K562 (cell line): ENCODE measurements at regions not wholly inside any gene's neighbourhood (a gene's known extent, or its start where the extent isn't known, plus 50 kb on each side); places are given as distances from the start of the nearest gene placed in this dataset.

Experiments
- ATAC-seq: fragments of 200-7000 bp; cut with Tn5 transposase; 3 replicates; pipeline ENCODE4 v1.9.1; 2020; ENCODE audit warnings: moderate library complexity
- BruUV-seq: library from RNA; stranded (reverse); fragments of 400-500 nt; replicated peaks from 2 replicates; lab custom pipeline; 2021; lab: Mats Ljungman, UMichigan
- CTCF ChIA-PET: fragments of 300-600 bp; formaldehyde crosslinking; extraction: SDS; loops from one replicate; lab custom pipeline; 2021; ENCODE audit warnings: low intra/inter-chr PET ratio; lab: Yijun Ruan, JAX
- POLR2A ChIA-PET: fragments of 300-600, 350-650 bp; sonication (Branson Sonifier 250); formaldehyde crosslinking; extraction: SDS; loops from one replicate; lab custom pipeline; 2021; ENCODE audit warnings: antibody characterized with exemption, inconsistent platforms; lab: Yijun Ruan, JAX
- DNase-seq, 4 experiments: peaks; one replicate each; pipeline versions ENCODE4 v3.0.0 to v3.0.0-alpha.2; 2011 to 2018; ENCODE audit warnings: low spot score in 3 of 4, mixed read lengths in 3 of 4; ENCODE audit errors: extremely low read depth in 1 of 4
- FAIRE-seq: peaks from 2 replicates; lab custom pipeline; 2011; peaks lifted over from hg19 to GRCh38; lab: Jason Lieb, UNC
- H2AFZ ChIP-seq: 2 replicates; pipeline ENCODE4 v1.6.0; 2011; ENCODE audit warnings: low read depth, low read length, control low read depth, inconsistent platforms
- H3K27ac ChIP-seq: fragments of 200-600 bp; 3 replicates; pipeline ENCODE4 v1.8.0; 2011; ENCODE audit warnings: low read depth, mild to moderate bottlenecking, control low read depth, inconsistent platforms, low read length, moderate library complexity, mixed read lengths; ENCODE audit errors: extremely low read depth
- H3K27me3 ChIP-seq, 2 experiments: fragments of 300-600 bp in 1 of 2; 2 replicates in 1 of 2; 3 replicates in 1 of 2; pipeline versions ENCODE4 v1.6.0 to v1.8.0; 2011; ENCODE audit warnings: inconsistent platforms in 2 of 2, low read length in 2 of 2, mild to moderate bottlenecking in 1 of 2, mixed read lengths in 1 of 2, moderate library complexity in 1 of 2; ENCODE audit not compliant: control insufficient read depth in 2 of 2, insufficient read depth in 2 of 2
- H3K36me3 ChIP-seq: fragments of 300-600 bp; 3 replicates; pipeline ENCODE4 v1.8.0; 2011; ENCODE audit warnings: mild to moderate bottlenecking, low read length, inconsistent platforms; ENCODE audit not compliant: control insufficient read depth, insufficient read depth
- H3K4me1 ChIP-seq, 2 experiments: fragments of 200-600 bp in 1 of 2; replicated peaks in 1 of 2; 2 replicates in 1 of 2; 3 replicates in 1 of 2; pipeline versions ENCODE4 v1.5.1 to v1.8.0; 2011; ENCODE audit warnings: inconsistent platforms in 2 of 2, low read length in 2 of 2, mild to moderate bottlenecking in 1 of 2, mixed read lengths in 1 of 2, moderate library complexity in 1 of 2; ENCODE audit not compliant: control insufficient read depth in 2 of 2, insufficient read depth in 2 of 2
- H3K4me2 ChIP-seq: 2 replicates; pipeline ENCODE4 v1.6.1; 2011; ENCODE audit warnings: low read length, control low read depth, inconsistent platforms, mixed read lengths; ENCODE audit not compliant: insufficient read depth
- H3K4me3 ChIP-seq: fragments of 200-600 bp; sonication (generic), shearing (Covaris generic); 2 replicates; pipeline ENCODE4 v1.5.1; 2016; ENCODE audit warnings: control low read depth, inconsistent platforms
- H3K79me2 ChIP-seq: fragments of 200-600 bp; 3 replicates; pipeline ENCODE4 v1.8.0; 2011; ENCODE audit warnings: low read length, inconsistent platforms; ENCODE audit not compliant: control insufficient read depth, insufficient read depth
- H3K9ac ChIP-seq, 2 experiments: 2 replicates each; pipeline versions ENCODE4 v1.6.0 to v1.6.1; 2011; ENCODE audit warnings: low read depth in 2 of 2, low read length in 2 of 2, control low read depth in 1 of 2, inconsistent platforms in 1 of 2, mild to moderate bottlenecking in 1 of 2, mixed read lengths in 1 of 2; ENCODE audit not compliant: insufficient read depth in 1 of 2
- H3K9me1 ChIP-seq: one replicate; pipeline ENCODE4 v1.6.0; 2011; ENCODE audit warnings: inconsistent platforms, mild to moderate bottlenecking, low read length, moderate library complexity; ENCODE audit not compliant: control insufficient read depth, insufficient read depth
- H3K9me3 ChIP-seq: replicated peaks from 2 replicates; pipeline ENCODE4 v1.5.1; 2011; ENCODE audit warnings: low read depth, low read length, inconsistent platforms; ENCODE audit not compliant: control insufficient read depth, insufficient read depth
- H4K20me1 ChIP-seq: replicated peaks from 2 replicates; pipeline ENCODE4 v1.6.1; 2011; ENCODE audit warnings: low read length, inconsistent platforms, mixed read lengths; ENCODE audit not compliant: control insufficient read depth, insufficient read depth
- ARID1B ChIP-seq: fragments of 450-650 bp; IDR thresholded peaks from 2 replicates; pipeline ENCODE4 v1.6.1; 2016; ENCODE audit warnings: antibody characterized with exemption, mild to moderate bottlenecking, inconsistent platforms
- FOXA1 ChIP-seq: fragments of 450-650 bp; IDR thresholded peaks from 2 replicates; pipeline ENCODE4 v1.6.1; 2016; ENCODE audit warnings: mild to moderate bottlenecking, borderline replicate concordance
- FOXK2 ChIP-seq, 2 experiments: fragments of 450-650 bp; IDR thresholded peaks in 1 of 2; conservative IDR thresholded peaks in 1 of 2; 2 replicates each; pipeline ENCODE4 v1.6.1; 2016; ENCODE audit warnings: low read depth in 2 of 2, mild to moderate bottlenecking in 1 of 2
- HCFC1 ChIP-seq: IDR thresholded peaks from 2 replicates; pipeline ENCODE4 v1.6.1; 2012; ENCODE audit warnings: low read depth, low read length, improper control_type of control experiment
- HDAC3 ChIP-seq: fragments of 450-650 bp; IDR thresholded peaks from 2 replicates; pipeline ENCODE4 v1.6.1; 2018; ENCODE audit warnings: borderline replicate concordance, mild to moderate bottlenecking, moderate library complexity; ENCODE audit not compliant: partially characterized antibody
- KAT8 ChIP-seq: fragments of 450-650 bp; IDR thresholded peaks from 2 replicates; pipeline ENCODE4 v1.6.1; 2016; ENCODE audit warnings: low read depth, mild to moderate bottlenecking
- MIER1 ChIP-seq: fragments of 450-650 bp; IDR thresholded peaks from 2 replicates; pipeline ENCODE4 v1.6.1; 2016; ENCODE audit warnings: antibody characterized with exemption, mild to moderate bottlenecking, low read depth
- MNT ChIP-seq, 2 experiments: fragments of 450-650 bp; conservative IDR thresholded peaks; 2 replicates each; pipeline ENCODE4 v1.6.1; 2017; ENCODE audit warnings: mild to moderate bottlenecking in 2 of 2, moderate library complexity in 2 of 2
- SPI1 ChIP-seq: IDR thresholded peaks from 2 replicates; pipeline ENCODE4 v1.6.1; 2011; ENCODE audit warnings: low read depth, low read length, control low read depth, borderline replicate concordance
- TRIM28 ChIP-seq: fragments of 450-650 bp; IDR thresholded peaks from 2 replicates; pipeline ENCODE4 v1.6.1; 2017
- USF2 ChIP-seq: sonication (generic); formaldehyde crosslinking; IDR thresholded peaks from 2 replicates; pipeline ENCODE4 v1.5.0; 2020; ENCODE audit warnings: missing genetic modification reagents
- ZBTB11 ChIP-seq, 3 experiments: fragments of 200-800 bp in 1 of 3; fragments of 250-450 bp in 1 of 3; fragments of 450-650 bp in 1 of 3; sonication (Bioruptor Pico) in 1 of 3; sonication (Bioruptor generic) in 1 of 3; formaldehyde crosslinking in 1 of 3; IDR thresholded peaks; 2 replicates each; pipeline versions ENCODE4 v1.6.1 to v1.8.0; 2016 to 2022; ENCODE audit warnings: mild to moderate bottlenecking in 2 of 3, missing genetic modification characterization in 2 of 3, missing compliant biosample characterization in 1 of 3, moderate library complexity in 1 of 3
- ZNF174 ChIP-seq: fragments of 250-450 bp; sonication (Bioruptor Pico); IDR thresholded peaks from 2 replicates; pipeline ENCODE4 v1.4.0; 2020; ENCODE audit warnings: mild to moderate bottlenecking
- WGBS: fragments of 100-300 bp; shearing (Covaris generic); methylation state at CpG from one replicate; pipeline ENCODE4 v1.1.6; 2016; ENCODE audit warnings: low coverage, mixed read lengths; ENCODE audit not compliant: insufficient coverage; ENCODE audit errors: missing lambda C conversion rate; 5-methylcytosine and 5-hydroxymethylcytosine counted together
- in situ Hi-C: fragments of 300-500 bp; cut with MboI; formaldehyde crosslinking; loops from 4 replicates; pipeline ENCODE4 v1.15.0; 2018; ENCODE audit warnings: inconsistent platforms, mixed read lengths
- intact Hi-C: fragments of 100-400 bp; cut with micrococcal nuclease; formaldehyde crosslinking; loops from 2 replicates; pipeline ENCODE4 v1.14.2; 2022

GRCh38 chr1:10940451-10940804 lies 72.0 kb upstream of the TARDBP start:
- H3K9ac ChIP-seq = peak overlapping the region in 1 of 2 experiments; percentile 31; a peak in 1 of 4 replicates
- no peaks in the 10 kb centered on the region for H3K9me3 ChIP-seq
- no TSS peak for BruUV-seq
- no peaks in the 10 kb centered on the region for H3K9me1 ChIP-seq
- FAIRE-seq (no peak), ATAC-seq (no peak)
- H4K20me1 ChIP-seq = peaks cover 15% of the 10 kb centered on the region
- H3K27ac ChIP-seq = no peak overlapping the region
- H3K79me2 ChIP-seq = no peaks in the 10 kb centered on the region
- peaks cover 0 to 14% of the 10 kb centered on the region in 2 experiments; a peak in 4 of 5 replicates for H3K4me1 ChIP-seq
- POLR2A ChIA-PET = interaction anchor here (0.6 kb wide), 1 partner anchor 440 kb away, joined by 4 read pairs; no protein-coding TSS in a partner anchor
- H3K27me3 ChIP-seq = peaks cover 39 to 80% of the 10 kb centered on the region in 2 experiments
- H3K36me3 ChIP-seq = no peaks in the 10 kb centered on the region
- 33% methylated on average over 5 of the region's 5 CpGs for WGBS
- intact Hi-C loops = loop anchor here (10.0 kb wide), 1 partner anchor 426 kb away; no protein-coding TSS in a partner anchor
- TF ChIP-seq TRIM28 (no peak), USF2 (CRISPR knock-in tag) (no peak), HDAC3 (no peak), ZBTB11 (CRISPR knock-in tag; IDR thresholded peaks at IDR 0.05) (no peak), MNT (conservative IDR thresholded peaks at IDR 0.05) (no peak), ARID1B (no peak), FOXK2 (conservative IDR thresholded peaks at IDR 0.05 in 1 of 2, IDR thresholded peaks at IDR 0.05 in 1 of 2; ENCODE audit: low read depth in 2 of 2) (no peak), MIER1 (no peak), KAT8 (no peak), SPI1 (no peak), FOXA1 (no peak), HCFC1 (no peak), ZNF174 (no peak)
- TF ChIP-seq, all 486 proteins: peak for 0
- Histone ChIP-seq H3K4me3 (no peak overlapping the region), H3K4me2 (no peak overlapping the region), H2AFZ (0 out of 2 replicates have a peak overlapping the region, but pooled peaks have one; percentile 63)
- DNase-seq = no peak
- CTCF ChIA-PET = interaction anchor here (0.7 kb wide), 1 partner anchor 446 kb away, joined by 3 read pairs; no protein-coding TSS in a partner anchor
- in situ Hi-C loops = loop anchor here (5.0 kb wide), 1 partner anchor 433 kb away; no protein-coding TSS in a partner anchor
